K562 (cell line): ENCODE measurements at regions not wholly inside any gene's neighbourhood (a gene's known extent, or its start where the extent isn't known, plus 50 kb on each side); places are given as distances from the start of the nearest gene placed in this dataset.

ENCODE experiments used
- CCAR2 ChIP-seq: fragments of 200-400 bp; formaldehyde crosslinking; IDR thresholded peaks from 2 replicates; pipeline ENCODE4 v1.6.1; 2017; ENCODE audit warnings: mild to moderate bottlenecking, low read depth, low read length
- CEBPB ChIP-seq: fragments of 450-650 bp; IDR thresholded peaks from 2 replicates; pipeline ENCODE4 v1.6.1; 2016; ENCODE audit warnings: missing genetic modification characterization, missing compliant biosample characterization
- ERF ChIP-seq: fragments of 450-650 bp; formaldehyde crosslinking; IDR thresholded peaks from 2 replicates; pipeline ENCODE4 v1.4.0; 2020; ENCODE audit warnings: mild to moderate bottlenecking, mixed read lengths
- ESRRA ChIP-seq: fragments of 450-650 bp; IDR thresholded peaks from 2 replicates; pipeline ENCODE4 v1.6.1; 2014; ENCODE audit warnings: low read depth, mild to moderate bottlenecking, moderate library complexity, borderline replicate concordance
- GATAD2B ChIP-seq: fragments of 450-650 bp; IDR thresholded peaks from 2 replicates; pipeline ENCODE4 v1.6.1; 2017; ENCODE audit warnings: mild to moderate bottlenecking, borderline replicate concordance
- MYBL2 ChIP-seq, 2 experiments: fragments of 450-650 bp in 1 of 2; sonication (generic) in 1 of 2; formaldehyde crosslinking in 1 of 2; IDR thresholded peaks; 2 replicates each; pipeline versions ENCODE4 v1.6.1 to v1.8.1; 2017 to 2022; ENCODE audit warnings: borderline replicate concordance in 1 of 2, inconsistent platforms in 1 of 2, low read depth in 1 of 2, mild to moderate bottlenecking in 1 of 2, missing genetic modification reagents in 1 of 2, moderate library complexity in 1 of 2
- NR2C2 ChIP-seq, 2 experiments: fragments of 200-800 bp in 1 of 2; sonication (Bioruptor generic) in 1 of 2; sonication (generic) in 1 of 2; formaldehyde crosslinking in 1 of 2; IDR thresholded peaks; 2 replicates each; pipeline versions ENCODE4 v1.6.1 to v1.8.0; 2016 to 2022; ENCODE audit warnings: mild to moderate bottlenecking in 1 of 2, missing compliant biosample characterization in 1 of 2, missing genetic modification characterization in 1 of 2, missing genetic modification reagents in 1 of 2
- POLR2A ChIP-seq: fragments of 450-650 bp; conservative IDR thresholded peaks from 2 replicates; pipeline ENCODE4 v1.6.1; 2016
- POLR2AphosphoS5 ChIP-seq: IDR thresholded peaks from 2 replicates; pipeline ENCODE4 v1.6.1; 2011; ENCODE audit warnings: mild to moderate bottlenecking, low read depth, low read length, moderate library complexity; ENCODE audit not compliant: control insufficient read depth, insufficient read depth
- PREB ChIP-seq: sonication (generic); formaldehyde crosslinking; IDR thresholded peaks from 2 replicates; pipeline ENCODE4 v1.8.1; 2023; ENCODE audit warnings: mild to moderate bottlenecking, missing genetic modification reagents
- SMARCE1 ChIP-seq: fragments of 450-650 bp; IDR thresholded peaks from 2 replicates; pipeline ENCODE4 v1.7.1; 2016; ENCODE audit warnings: mild to moderate bottlenecking
- ZNF174 ChIP-seq: fragments of 250-450 bp; sonication (Bioruptor Pico); IDR thresholded peaks from 2 replicates; pipeline ENCODE4 v1.4.0; 2020; ENCODE audit warnings: mild to moderate bottlenecking
- TF ChIP-seq, protein P1 (sequence below), 3 experiments: IDR thresholded peaks in 2 of 3; conservative IDR thresholded peaks in 1 of 3; 2 replicates each; pipeline ENCODE4 v1.5.1; 2011 to 2012; ENCODE audit warnings: low read length in 3 of 3, mild to moderate bottlenecking in 3 of 3, control low read depth in 2 of 3, improper control_type of control experiment in 1 of 3, inconsistent platforms in 1 of 3, low read depth in 1 of 3, mixed read lengths in 1 of 3, moderate library complexity in 1 of 3; ENCODE audit not compliant: insufficient read depth in 2 of 3

DNA sequence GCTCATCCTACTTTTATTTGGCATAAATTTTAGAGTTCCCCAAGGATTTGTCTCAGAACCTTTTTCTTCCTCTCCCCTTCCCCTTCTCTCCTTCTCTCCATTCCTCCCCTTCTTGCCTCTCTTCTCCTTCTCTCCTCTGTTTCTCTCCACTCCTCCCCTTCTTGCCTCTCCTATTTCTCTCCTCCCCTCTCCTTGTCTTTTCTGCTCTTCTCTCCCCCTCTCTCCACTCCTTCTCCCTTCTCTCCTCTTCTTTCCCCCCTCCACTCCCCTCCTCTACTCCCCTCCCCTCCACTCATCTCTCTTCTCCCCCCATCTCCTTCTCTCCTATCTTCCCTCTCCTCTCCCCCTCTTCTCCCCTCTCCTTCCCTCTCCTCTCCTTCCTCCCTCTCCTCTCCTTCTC, 142.7 kb downstream of the CCDC71L start:
- TF ChIP-seq CEBPB (tag): no peak
- TF ChIP-seq PREB (CRISPR knock-in tag): no peak
- no peak for TF ChIP-seq GATAD2B
- no peak for TF ChIP-seq ZNF174
- no peak for TF ChIP-seq NR2C2 (CRISPR knock-in tag; IDR thresholded peaks at IDR 0.05)
- TF ChIP-seq NR2C2 (tag; IDR thresholded peaks at IDR 0.05): no peak
- no peak for TF ChIP-seq CCAR2
- no peak for TF ChIP-seq POLR2A
- TF ChIP-seq POLR2AphosphoS5: no peak
- TF ChIP-seq ESRRA: no peak
- no peak for TF ChIP-seq SMARCE1
- TF ChIP-seq, protein P1, sequence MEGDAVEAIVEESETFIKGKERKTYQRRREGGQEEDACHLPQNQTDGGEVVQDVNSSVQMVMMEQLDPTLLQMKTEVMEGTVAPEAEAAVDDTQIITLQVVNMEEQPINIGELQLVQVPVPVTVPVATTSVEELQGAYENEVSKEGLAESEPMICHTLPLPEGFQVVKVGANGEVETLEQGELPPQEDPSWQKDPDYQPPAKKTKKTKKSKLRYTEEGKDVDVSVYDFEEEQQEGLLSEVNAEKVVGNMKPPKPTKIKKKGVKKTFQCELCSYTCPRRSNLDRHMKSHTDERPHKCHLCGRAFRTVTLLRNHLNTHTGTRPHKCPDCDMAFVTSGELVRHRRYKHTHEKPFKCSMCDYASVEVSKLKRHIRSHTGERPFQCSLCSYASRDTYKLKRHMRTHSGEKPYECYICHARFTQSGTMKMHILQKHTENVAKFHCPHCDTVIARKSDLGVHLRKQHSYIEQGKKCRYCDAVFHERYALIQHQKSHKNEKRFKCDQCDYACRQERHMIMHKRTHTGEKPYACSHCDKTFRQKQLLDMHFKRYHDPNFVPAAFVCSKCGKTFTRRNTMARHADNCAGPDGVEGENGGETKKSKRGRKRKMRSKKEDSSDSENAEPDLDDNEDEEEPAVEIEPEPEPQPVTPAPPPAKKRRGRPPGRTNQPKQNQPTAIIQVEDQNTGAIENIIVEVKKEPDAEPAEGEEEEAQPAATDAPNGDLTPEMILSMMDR (IDR thresholded peaks at IDR 0.05 in 2 of 3, conservative IDR thresholded peaks at IDR 0.05 in 1 of 3; ENCODE audit: insufficient read depth in 2 of 3, low read depth in 1 of 3, low read length in 3 of 3): no peak
- TF ChIP-seq ERF (CRISPR knock-in tag): no peak
- no peak for TF ChIP-seq MYBL2 (IDR thresholded peaks at IDR 0.05; ENCODE audit: low read depth)
- no peak for TF ChIP-seq MYBL2 (CRISPR knock-in tag; IDR thresholded peaks at IDR 0.05; ENCODE audit: borderline replicate concordance)
